ENCODE measurements at regions not wholly inside any gene's neighbourhood (a gene's known extent, or its start where the extent isn't known, plus 50 kb on each side); places are given as distances from the start of the nearest gene placed in this dataset.

GRCh38 chr14:45728434-45729225 lies 475.6 kb upstream of the MIS18BP1 start:
- TF ChIP-seq CTCF (conservative IDR thresholded peaks at IDR 0.05; ENCODE audit: low read depth, low read length) (no peak), EZH2 (IDR thresholded peaks at IDR 0.05; ENCODE audit: borderline replicate concordance, low read depth, low read length, poor library complexity, severe bottlenecking) (no peak)

All from A673 (cell line).